Upper lobe of left lung (tissue), 6 donors: ENCODE measurements at regions not wholly inside any gene's neighbourhood (a gene's known extent, or its start where the extent isn't known, plus 50 kb on each side); places are given as distances from the start of the nearest gene placed in this dataset.
A peak's percentile ranks its signal among the peaks of the same experiment; 100 is the strongest.

ENCODE experiments used
- ATAC-seq, 2 donors: fragments of 200-7000 bp; cut with Tn5 transposase; one replicate each; pipeline ENCODE4 v1.9.1; 2022; ENCODE audit warnings: mild to moderate bottlenecking in 2 of 2, moderate library complexity in 2 of 2; ENCODE audit not compliant: low FRiP score in 2 of 2
- DNase-seq, 2 donors: peaks; one replicate each; pipeline ENCODE4 v3.0.0-alpha.2; 2019 to 2020
- H3K27ac ChIP-seq, 4 donors: fragments of 200-600 bp; sonication (generic); one replicate each; pipeline ENCODE4 v1.5.1; 2016 to 2019
- H3K27me3 ChIP-seq, 4 donors: fragments of 200-600 bp; sonication (generic); one replicate each; pipeline ENCODE4 v1.5.1; 2017 to 2019
- H3K36me3 ChIP-seq, 4 donors: fragments of 200-600 bp; sonication (generic); one replicate each; pipeline ENCODE4 v1.5.1; 2016 to 2019
- H3K4me1 ChIP-seq, 4 donors: fragments of 200-600 bp; sonication (generic); one replicate each; pipeline ENCODE4 v1.5.1; 2018 to 2019
- H3K4me3 ChIP-seq, 4 donors: fragments of 200-600 bp; sonication (generic); one replicate each; pipeline ENCODE4 v1.5.1; 2017 to 2019; ENCODE audit warnings: mild to moderate bottlenecking in 2 of 4, moderate library complexity in 1 of 4
- H3K9me3 ChIP-seq, 4 donors: fragments of 200-600 bp; sonication (generic); one replicate each; pipeline ENCODE4 v1.5.1; 2018 to 2019
- EP300 ChIP-seq, 4 donors: sonication (generic); formaldehyde crosslinking; IDR thresholded peaks; one replicate each; pipeline ENCODE4 v1.5.1; 2017; ENCODE audit warnings: antibody characterized with exemption in 4 of 4, control low read depth in 2 of 4
- POLR2A ChIP-seq, 4 donors: fragments of 450-650 bp; IDR thresholded peaks; one replicate each; pipeline ENCODE4 v1.5.1; 2016 to 2017; ENCODE audit warnings: antibody characterized with exemption in 4 of 4, mild to moderate bottlenecking in 2 of 4
- POLR2AphosphoS5 ChIP-seq, 2 donors: sonication (generic); formaldehyde crosslinking; IDR thresholded peaks; one replicate each; pipeline ENCODE4 v1.5.1; 2017; ENCODE audit warnings: antibody characterized with exemption in 2 of 2
- WGBS, 2 donors: methylation state at CpG; one replicate each; pipeline ENCODE4 v1.1.5; 2017 to 2018; 5-methylcytosine and 5-hydroxymethylcytosine counted together
- TF ChIP-seq, protein P1 (sequence below), 6 experiments: fragments of 450-650 bp in 4 of 6; fragments of 200-600 bp in 2 of 6; sonication (generic) in 2 of 6; IDR thresholded peaks; one replicate each; pipeline ENCODE4 v1.5.1; 2016 to 2019; ENCODE audit warnings: antibody characterized with exemption in 6 of 6
- donor health status: DM: no; HTN: no; CAD: no; lungs with moderate emphysema.
- donor health status: DM: no; HTN: yes; CAD: no; lungs with severe emphysema.

DNA sequence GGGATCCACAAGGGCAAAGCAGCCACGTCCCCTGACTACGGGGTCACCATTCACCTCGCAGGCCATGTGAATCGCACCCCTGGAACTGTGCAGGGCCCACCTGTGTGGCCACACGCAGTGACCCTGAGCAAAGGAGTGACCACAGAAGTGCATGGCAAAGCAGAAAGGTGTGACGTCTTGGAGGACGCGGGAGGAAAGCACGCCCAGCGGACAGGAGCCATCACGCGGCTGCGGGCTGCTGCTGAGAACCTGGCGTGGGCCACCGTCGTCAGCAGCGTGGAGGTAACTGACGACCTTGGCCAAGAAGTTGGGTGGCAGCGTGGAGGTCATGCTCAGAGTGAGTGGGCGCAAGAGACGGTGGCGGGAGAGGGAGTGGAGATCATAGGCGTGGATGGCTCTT lies 76.7 kb upstream of the C1orf174 start:
- DNase-seq = peak in 1 of 2 donors; percentile 69
- no peaks in the 10 kb centered on the region for H3K9me3 ChIP-seq
- no peaks in the 10 kb centered on the region for H3K36me3 ChIP-seq
- ATAC-seq = no peak
- TF ChIP-seq, protein P1, sequence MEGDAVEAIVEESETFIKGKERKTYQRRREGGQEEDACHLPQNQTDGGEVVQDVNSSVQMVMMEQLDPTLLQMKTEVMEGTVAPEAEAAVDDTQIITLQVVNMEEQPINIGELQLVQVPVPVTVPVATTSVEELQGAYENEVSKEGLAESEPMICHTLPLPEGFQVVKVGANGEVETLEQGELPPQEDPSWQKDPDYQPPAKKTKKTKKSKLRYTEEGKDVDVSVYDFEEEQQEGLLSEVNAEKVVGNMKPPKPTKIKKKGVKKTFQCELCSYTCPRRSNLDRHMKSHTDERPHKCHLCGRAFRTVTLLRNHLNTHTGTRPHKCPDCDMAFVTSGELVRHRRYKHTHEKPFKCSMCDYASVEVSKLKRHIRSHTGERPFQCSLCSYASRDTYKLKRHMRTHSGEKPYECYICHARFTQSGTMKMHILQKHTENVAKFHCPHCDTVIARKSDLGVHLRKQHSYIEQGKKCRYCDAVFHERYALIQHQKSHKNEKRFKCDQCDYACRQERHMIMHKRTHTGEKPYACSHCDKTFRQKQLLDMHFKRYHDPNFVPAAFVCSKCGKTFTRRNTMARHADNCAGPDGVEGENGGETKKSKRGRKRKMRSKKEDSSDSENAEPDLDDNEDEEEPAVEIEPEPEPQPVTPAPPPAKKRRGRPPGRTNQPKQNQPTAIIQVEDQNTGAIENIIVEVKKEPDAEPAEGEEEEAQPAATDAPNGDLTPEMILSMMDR (IDR thresholded peaks at IDR 0.05) = no peak
- TF ChIP-seq POLR2AphosphoS5 (IDR thresholded peaks at IDR 0.05) = no peak
- TF ChIP-seq POLR2A (IDR thresholded peaks at IDR 0.05) = no peak
- no peak for TF ChIP-seq EP300 (IDR thresholded peaks at IDR 0.05)
- H3K4me1 ChIP-seq = no peaks in the 10 kb centered on the region
- 89 to 93% methylated on average over 20 to 23 of the region's 23 CpGs for WGBS, 2 donors
- no peak overlapping the region for H3K27ac ChIP-seq
- H3K27me3 ChIP-seq = peaks cover 0 to 3% (median 0%) of the 10 kb centered on the region in 4 donors
- H3K4me3 ChIP-seq = no peak overlapping the region

DNA sequence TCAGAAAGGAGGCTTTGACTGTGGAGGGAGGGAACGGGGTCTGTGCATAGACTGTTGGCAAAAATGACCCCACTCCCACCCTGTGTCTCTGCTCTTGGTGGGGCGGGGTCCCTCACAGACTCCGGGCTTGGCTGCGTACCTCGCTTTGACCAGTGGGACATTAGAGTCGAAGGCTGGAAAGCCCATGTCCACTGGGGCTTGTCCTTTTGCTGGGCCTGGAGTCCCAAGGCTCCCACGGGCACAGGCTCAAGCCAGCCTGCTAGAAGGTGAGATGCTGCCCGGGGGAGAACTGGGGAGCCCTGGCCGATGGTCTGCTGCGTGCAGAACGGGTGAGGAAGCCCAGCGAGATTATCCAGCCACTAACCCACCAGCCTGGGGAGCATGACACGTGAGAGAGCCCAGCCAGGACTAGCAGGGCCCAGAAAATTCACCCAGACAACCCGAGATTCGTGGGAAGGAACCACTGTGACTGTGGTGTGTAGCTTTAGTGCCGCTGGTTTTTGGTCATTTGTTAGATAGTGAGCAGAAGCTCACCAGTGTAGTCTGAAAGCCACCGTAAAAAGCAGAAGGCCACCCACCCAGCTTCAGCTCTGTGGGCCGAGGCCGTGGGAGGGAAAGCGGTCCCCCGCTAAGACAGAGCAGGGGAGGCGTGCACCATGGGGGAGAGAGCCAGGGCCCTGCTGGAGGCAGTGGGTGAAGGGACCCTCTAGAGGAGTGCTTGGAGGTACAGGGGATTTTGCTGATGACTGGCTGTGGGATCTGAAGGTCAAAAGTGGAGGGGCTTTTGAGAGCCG lies 78.3 kb upstream of the C1orf174 start:
- Histone ChIP-seq H3K27me3 (peaks cover 0 to 6% (median 0%) of the 10 kb centered on the region in 4 donors), H3K36me3 (no peaks in the 10 kb centered on the region), H3K27ac (no peak overlapping the region), H3K4me3 (no peak overlapping the region), H3K4me1 (no peaks in the 10 kb centered on the region), H3K9me3 (no peaks in the 10 kb centered on the region)
- DNase-seq (no peak), ATAC-seq (no peak)
- TF ChIP-seq POLR2AphosphoS5 (IDR thresholded peaks at IDR 0.05) = no peak
- TF ChIP-seq EP300 (IDR thresholded peaks at IDR 0.05) = no peak
- TF ChIP-seq, protein P1 (IDR thresholded peaks at IDR 0.05) = no peak
- no peak for TF ChIP-seq POLR2A (IDR thresholded peaks at IDR 0.05)
- WGBS, 2 donors = 82 to 84% methylated on average over 10 to 23 of the region's 23 CpGs

DNA sequence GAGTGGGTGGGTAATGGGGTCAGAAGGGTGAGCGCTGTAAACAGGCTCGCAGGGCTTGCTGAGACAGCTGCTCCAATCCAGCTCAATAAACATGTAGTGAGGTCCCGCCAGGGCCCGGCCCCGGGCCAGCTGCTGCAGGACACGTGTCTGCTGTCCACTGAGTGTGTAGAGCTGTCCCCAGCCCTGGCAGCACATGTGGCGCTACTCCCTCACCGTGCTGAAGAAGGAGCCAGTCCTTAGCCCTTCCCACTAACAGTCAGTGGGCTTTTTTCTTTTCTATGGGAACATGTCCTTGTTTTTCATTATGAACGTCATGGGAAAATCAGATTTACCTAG lies 78.9 kb upstream of the C1orf174 start:
- no peak for TF ChIP-seq EP300 (IDR thresholded peaks at IDR 0.05)
- TF ChIP-seq, protein P1 (IDR thresholded peaks at IDR 0.05) = no peak
- no peak for TF ChIP-seq POLR2AphosphoS5 (IDR thresholded peaks at IDR 0.05)
- no peak for TF ChIP-seq POLR2A (IDR thresholded peaks at IDR 0.05)
- DNase-seq (peak in 1 of 2 donors; percentile 77), ATAC-seq (no peak)
- H3K9me3 ChIP-seq = no peaks in the 10 kb centered on the region
- H3K36me3 ChIP-seq = no peaks in the 10 kb centered on the region
- no peak overlapping the region for H3K4me3 ChIP-seq
- H3K27ac ChIP-seq = no peak overlapping the region
- 58 to 65% methylated on average over 5 to 9 of the region's 9 CpGs for WGBS, 2 donors
- H3K4me1 ChIP-seq = no peaks in the 10 kb centered on the region
- H3K27me3 ChIP-seq = peaks cover 0 to 6% (median 0%) of the 10 kb centered on the region in 4 donors

DNA sequence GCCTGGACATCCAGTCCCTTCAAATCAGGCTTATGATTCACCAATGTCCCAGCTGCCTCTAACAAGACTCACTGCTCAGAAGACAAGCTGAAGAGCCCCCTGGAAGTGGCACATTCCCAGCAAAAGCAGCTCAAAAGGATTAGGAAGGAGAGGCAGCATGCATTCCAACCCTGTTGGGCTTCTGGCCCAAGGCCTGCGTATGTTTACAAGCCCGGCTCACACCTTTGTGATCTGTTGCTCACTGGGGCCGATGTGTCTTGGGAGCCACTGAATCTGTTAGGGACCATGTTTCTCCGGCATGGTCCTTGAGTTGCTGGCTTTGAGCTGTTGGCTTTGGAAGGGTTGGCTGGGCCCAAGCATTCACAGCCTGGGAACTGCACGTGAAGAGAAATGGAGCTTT lies 81.2 kb upstream of the C1orf174 start:
- Histone ChIP-seq H3K27ac (no peak overlapping the region), H3K36me3 (no peaks in the 10 kb centered on the region), H3K27me3 (peaks cover 0 to 6% (median 0%) of the 10 kb centered on the region in 4 donors), H3K4me3 (no peak overlapping the region), H3K9me3 (no peaks in the 10 kb centered on the region), H3K4me1 (no peaks in the 10 kb centered on the region)
- TF ChIP-seq POLR2AphosphoS5 (IDR thresholded peaks at IDR 0.05) (no peak), EP300 (IDR thresholded peaks at IDR 0.05) (no peak), POLR2A (IDR thresholded peaks at IDR 0.05) (no peak)
- TF ChIP-seq, protein P1 (IDR thresholded peaks at IDR 0.05) = no peak
- 26 to 69% methylated on average over 1 to 5 of the region's 5 CpGs for WGBS, 2 donors
- ATAC-seq (no peak), DNase-seq (no peak)
